ENCODE measurements at regions not wholly inside any gene's neighbourhood (a gene's known extent, or its start where the extent isn't known, plus 50 kb on each side); places are given as distances from the start of the nearest gene placed in this dataset.
"Not testable (repeated sequence)": the region's sequence is repeated elsewhere in the genome, so short reads cannot be mapped to it uniquely, and the experiment has no call there.

DNA sequence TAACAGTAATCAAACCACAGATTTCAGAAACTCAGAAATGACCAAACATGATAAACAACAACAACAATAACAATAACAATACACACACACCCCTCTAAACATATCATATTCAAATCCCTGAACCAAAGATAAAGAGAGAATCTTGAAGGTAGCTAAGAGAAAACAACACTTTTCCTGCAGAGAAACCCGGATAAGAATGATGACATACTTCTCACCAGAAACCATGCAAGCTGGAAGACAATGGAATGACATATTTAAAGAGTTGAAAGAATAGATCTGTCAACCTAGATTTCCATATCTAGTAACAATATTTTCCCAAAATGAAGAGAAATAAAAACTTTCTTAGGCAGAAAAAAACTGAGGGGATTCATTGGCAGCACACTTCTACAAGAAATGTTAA is 138.1 kb downstream of the LIG4 start:
- no peak for DNase-seq (ENCODE audit: low read depth)

DNA sequence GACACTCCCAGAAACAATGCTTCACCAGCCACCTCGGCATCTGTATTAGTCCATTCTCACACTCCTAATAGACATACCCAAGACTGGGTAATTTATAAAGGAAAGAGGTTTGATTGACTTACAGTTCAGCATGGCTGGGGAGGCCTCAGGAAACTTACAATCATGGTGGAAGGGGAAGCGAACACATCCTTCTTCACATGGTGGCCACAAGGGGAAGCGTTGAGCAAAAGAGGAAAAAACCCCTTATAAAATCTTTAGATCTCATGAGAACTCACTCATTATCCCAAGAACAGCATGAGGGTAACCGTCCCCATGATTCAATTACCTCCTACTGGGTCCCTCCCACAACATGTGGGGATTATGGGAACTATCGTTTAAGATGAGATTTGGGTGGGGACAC is 140.9 kb downstream of the LIG4 start:
- not testable (repeated sequence) for DNase-seq (ENCODE audit: low read depth)

DNA sequence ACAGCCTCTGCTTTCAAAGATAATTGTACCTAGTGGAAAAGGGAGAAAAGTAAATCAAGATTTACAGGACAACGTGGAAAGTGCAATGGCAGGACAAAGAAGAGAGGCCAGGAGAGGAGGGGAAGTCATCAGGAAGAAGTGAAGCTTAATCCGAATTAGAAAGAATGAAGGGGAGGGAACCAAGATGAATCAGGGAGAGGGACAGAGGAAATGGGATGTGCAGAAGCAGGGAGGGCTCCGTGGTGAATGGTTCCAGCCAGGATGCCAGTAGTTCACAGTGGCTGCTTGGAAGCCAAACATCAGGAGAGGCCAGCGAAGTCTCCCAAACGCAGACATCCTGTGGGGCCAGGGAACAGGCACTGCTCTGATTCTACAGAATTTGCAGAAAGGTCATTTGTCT is 144.4 kb downstream of the LIG4 start:
- DNase-seq (ENCODE audit: low read depth) = no peak

DNA sequence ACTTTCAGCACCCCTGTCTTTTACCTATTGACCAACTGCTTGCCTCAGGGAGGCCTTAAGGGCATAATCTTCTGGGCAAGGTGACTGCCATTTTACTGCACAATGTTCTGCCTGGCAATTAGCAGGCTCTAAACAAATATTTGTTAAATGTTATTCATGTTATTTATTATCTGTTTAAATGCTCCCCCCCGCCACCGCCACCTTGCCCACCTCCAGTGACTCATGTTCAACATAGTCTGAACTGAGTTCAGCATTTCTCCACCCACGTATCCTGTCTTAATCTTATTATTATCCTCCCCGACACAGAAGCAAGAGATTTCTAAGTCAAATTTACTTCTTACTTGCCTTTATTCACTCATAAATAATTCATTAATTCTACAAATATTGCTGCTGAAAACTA is 144.8 kb downstream of the LIG4 start:
- no peak for DNase-seq (ENCODE audit: low read depth)

DNA sequence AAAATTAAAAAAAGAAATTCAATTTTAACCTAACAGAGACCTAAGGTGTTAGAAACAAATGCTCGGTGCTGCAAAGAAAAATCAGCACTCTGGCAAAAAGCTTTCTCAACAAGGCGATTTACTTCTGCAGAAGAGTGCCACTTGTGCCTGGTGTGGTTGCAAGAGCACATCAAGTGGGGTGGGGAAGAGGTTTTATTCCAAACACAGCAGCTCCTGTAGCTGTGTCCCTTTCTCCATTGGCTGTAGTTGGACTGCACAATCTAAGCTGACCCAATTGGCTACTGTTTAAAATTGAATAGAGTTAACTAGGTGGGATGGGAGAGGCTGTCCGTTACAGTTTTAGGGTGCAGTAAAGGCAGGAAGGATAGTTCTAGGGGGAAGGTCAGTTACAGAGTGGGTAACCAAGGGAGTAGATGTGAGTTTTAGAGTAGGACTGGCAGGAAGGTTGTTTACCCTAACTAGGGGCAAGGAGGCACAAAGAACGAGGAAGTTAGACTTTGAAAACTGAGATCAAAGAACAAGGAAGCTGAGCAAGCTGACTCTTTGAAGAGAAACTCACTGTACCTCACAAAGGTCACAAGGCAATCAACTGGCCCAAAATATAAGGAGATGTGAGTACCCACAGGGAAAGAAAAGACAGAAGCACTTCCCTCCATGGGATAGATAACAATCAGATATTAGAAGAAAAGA is 145.7 kb downstream of the LIG4 start:
- no peak for DNase-seq (ENCODE audit: low read depth)

DNA sequence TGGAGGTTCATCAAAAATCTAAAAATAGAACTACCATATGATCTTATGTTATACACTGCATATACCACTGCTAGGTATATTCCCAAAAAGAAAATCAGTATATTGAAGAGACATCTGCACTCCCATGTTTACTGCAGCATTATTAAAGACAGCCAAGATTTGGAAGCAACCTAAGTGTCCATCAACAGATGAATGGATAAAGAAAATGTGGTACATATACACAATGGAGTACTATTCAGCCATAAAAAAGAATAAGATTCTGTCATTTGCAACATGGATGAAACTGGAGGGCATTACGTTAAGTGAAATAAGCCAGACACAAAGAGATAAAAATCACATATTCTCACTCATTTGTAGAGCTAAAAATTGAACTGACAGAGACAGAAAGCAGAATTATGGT is 151.0 kb downstream of the LIG4 start:
- not testable (repeated sequence) for DNase-seq (ENCODE audit: low read depth)

DNA sequence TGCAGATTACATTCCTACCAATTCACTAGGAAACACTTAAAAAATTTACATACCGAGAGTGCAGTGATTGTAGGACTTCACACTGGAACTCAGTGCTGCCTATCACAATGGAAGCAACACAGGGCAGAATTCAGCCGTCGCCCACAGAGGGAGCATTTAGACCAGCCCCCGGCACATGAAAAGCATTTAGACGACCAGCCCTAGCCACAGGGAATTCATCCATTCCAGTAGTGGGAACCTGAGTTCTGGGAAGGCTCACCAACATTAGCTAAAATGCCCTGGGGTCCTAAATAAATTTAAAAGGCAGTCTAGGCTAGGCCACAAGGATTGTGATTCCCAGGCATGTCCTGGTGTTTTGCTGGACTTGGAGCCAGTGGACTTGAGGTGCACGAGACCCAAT is 155.2 kb downstream of the LIG4 start:
- DNase-seq (ENCODE audit: low read depth) = no peak

DNA sequence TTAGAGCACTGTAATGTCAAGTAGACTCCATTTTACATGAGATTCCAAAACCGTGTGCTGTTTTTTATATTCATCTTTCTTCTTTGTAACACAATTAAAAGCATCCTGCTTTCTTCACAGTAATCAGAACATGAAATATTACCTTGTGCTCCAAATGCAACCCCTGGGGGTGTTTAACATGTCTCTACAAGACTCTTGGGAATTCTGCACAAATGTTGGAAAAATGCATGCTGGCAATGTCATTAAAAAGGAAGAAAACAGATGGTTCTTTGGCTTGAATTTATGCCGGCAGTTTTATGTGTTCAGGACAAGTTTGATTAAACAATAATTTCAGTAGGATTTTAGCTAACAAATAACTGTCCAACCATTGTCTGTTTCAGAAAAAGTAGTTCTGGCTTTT is 159.1 kb downstream of the LIG4 start:
- DNase-seq (ENCODE audit: low read depth) = no peak

DNA sequence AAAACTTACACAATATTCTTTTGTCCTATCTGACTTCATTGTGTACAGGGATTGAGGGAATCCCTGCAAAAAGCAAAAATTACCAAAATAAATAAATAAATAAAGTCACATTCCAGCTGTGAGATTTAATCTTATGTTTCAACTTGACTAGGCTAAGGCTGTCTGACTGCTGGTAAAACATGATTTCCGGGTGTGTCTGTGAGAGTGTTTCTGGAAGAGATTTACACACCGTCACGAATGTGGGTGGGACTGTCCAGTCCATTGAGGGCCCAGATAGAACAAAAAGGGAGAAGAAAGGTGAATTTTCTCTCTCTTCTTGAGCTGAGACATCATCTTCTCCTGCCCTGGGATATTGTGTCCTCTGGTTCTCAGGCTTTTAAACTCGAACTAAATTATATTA is 166.1 kb downstream of the LIG4 start:
- no peak for DNase-seq (ENCODE audit: low read depth)

DNA sequence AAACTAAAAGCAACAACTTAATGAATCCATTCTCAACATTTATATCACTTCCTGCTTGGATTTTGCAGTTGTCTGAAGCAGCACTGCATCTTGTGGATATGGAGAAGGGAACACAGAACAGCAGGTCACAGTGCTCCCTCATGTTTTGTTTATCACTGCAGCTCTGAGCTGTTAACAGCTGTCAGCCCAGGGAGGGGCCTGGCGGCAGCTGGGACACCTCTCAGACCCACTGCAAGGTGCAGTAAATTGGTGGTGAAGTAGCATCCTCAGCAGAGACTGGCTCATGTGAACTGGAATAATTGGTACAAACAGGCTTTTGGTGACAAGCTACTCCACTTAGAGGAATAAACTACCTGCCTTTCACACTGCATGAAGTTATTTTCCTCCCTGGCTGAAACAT is 170.4 kb downstream of the LIG4 start:
- no peak for DNase-seq (ENCODE audit: low read depth)

DNA sequence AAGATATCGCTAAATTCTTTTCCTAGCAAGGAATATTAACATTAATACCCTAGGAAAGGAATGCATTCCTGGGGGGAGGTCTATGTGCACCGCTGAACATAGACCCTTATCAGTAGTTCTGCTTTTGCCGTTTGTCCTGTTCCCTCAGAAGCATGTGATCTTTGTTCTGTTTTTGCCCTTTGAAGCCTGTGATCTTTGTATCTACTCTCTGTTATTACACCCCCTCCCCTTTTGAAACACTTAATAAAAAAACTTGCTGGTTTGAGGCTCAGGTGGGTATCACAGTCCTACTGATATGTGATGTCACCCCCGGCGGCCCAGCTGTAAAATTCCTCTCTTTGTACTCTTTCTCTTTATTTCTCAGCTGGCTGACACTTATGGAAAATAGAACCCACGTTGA is 172.5 kb downstream of the LIG4 start:
- DNase-seq (ENCODE audit: low read depth) = not testable (repeated sequence)

DNA sequence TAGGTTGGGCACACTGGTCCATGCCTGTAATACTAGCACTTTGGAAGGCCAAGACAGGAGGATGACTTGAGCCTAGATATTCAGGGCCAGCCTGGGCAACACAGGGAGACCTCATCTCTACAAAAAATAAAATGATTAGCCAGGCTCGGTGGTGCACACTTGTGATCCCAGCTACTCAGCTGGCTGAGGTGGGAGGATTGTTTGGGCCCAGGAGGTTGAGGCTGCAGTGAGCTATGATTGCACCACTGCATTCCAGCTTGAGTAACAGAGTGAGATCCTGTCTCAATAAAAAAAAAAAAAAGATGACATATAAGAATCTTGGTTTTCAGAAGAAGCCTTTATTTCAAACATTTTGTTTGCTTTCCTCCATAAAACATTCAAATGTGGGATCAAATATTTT is 178.0 kb downstream of the LIG4 start:
- DNase-seq (ENCODE audit: low read depth) = no peak

DNA sequence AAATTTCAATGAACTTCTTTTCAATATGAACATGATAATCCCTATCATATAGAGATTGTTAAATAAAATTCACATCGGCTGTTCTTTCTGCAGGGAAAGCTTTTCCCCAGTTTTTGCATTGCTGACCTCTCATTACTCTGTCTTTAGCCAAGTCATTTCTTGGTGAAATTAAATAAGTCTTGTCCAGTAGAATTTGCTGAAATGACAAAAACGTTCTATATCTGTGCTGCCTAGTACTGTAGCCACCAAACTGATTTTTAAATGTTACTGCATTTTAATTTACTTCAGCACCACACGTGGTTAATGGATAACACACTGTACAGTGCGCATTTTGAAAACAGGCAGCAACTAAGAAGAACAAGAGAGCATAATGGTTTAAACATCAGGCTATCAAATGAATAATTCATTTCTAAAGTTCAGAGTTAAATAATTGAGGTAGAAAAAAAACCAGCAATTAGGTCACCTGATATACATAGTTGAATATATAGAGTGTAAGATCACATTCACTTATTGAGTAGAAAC is 178.9 kb downstream of the LIG4 start:
- DNase-seq (ENCODE audit: low read depth) = no peak

DNA sequence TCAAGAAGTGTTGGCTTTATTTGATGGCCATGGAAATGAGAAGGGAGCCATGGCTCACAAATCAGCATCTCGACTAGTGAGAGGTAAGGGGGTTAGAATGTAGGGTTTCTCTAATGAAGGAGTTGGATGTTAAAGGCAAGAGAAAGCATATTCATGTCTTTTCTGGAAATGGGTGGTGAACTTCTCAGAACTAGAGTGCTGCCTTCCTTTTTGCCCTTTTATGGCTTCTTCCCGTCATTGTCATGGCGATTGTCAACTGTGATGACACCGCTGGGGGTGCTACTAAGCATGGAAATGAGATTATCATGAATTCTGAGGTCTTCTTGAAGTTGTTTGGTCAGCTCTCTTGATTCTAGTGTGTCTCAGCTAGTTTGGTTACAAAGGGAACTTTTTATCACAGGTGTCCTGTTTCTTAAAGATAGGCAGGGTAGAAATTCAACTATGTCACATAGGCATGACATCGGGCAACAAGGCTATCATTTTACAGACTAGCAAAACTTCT is 180.4 kb downstream of the LIG4 start:
- no peak for DNase-seq (ENCODE audit: low read depth)

DNA sequence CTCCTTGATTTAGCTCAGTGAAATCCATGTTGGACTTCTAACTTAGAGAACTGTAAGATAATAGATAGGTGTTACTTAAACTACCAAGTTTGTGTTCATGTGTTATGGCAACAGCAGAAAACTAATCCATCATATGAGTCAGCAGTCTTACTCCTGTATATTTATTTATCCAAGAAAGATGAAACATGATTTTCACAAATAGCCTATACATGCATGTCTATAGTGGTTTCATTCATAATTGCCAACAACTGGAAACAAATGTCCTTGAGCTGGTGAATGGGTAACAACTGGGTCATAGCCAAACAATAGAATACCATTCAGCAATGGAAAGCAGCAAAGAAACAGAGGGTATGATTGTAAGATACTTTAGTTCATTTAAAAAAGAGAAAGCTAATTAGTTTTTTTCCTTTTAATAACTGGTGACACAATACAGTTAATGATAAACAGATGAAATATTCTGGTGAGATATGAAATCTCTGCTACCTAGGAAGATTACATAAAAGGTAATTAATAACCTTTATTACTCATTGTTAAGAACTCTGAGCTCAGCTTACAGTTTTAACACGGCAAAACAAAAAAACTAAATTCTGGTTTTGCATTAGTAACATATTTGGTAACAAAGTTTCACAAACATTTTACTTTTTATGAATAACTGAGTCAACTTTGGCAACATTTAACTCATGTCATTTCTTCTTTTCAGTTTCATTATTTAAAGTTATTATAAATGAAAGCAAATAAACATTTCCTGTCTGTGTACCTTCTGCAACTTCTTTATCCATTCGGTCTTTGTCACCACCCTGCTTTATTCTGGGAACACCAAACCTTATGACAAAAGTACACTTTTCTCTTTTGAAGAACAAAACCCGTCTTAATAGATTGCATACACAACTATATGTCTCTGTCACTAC is 181.3 kb downstream of the LIG4 start:
- DNase-seq (ENCODE audit: low read depth) = no peak

DNA sequence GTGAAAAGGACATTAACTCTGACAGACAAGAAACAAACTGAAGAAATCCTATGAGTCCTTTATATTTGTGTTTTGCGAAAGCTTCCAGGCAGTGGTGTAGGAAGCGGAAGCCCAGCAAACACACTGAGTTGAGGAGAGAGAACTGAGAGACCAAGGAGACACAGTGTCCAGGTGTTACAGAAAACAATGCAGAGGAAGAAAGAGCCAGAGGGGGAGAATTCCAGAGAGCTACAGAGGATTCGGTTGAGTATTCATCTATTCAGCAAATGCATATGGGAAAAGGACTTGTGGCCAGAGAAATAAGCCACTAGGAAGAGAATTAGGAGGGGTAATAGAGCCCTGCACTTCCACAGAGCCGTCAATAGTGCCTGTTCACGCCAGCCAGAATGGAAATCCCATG is 183.5 kb downstream of the LIG4 start:
- no peak for DNase-seq (ENCODE audit: low read depth)

DNA sequence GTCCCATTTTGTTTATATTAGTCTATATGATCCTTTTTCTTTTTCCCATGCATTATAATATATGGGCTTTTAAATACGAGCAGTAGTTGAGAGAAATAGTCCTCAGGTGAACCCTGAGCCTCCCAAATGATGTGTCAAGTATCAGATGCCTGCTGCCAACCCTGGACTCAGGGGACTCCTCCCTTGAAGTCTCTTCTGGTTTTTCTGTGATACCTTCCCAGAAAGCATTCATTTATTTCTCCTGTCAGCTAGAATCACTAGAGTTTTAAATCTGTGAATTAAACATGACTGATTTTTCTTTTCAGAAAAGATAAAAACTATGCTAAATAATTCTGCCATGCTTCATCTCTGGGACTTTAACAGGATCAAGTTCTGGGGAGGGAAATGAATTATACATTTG is 184.6 kb downstream of the LIG4 start:
- no peak for DNase-seq (ENCODE audit: low read depth)

DNA sequence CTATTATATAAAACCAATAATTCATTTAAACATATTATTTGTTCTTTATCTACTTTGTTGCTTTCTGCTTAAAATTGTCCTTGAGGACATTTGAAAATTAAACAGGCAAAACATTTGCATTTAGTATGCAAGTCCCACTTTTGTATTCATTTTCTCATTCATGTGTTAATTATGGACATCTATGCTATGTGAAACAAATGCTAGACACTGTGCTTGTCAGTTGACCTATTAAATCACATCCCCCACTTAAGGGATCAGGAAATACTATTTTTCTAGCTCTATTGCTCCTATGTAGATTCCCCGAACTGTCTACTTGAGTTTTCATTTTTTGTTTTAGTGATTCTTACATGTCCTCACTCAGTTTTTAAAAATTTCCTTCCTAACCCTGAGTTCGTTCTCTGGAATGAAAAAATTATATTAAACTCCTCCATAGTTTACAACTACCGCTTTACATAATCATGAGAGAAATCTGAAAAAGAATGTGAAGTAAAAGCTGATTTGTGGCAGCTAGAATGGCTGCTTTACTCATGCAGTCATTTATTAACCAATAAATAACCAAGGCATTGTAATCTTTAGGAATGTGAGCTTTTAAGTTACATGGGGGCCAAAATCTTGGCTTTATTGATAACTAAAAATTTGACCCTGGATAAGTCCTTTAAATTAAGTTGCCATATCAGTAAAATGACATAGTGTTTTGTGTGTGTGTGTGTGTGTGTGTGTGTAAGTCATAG is 188.5 kb downstream of the LIG4 start:
- no peak for DNase-seq (ENCODE audit: low read depth)

DNA sequence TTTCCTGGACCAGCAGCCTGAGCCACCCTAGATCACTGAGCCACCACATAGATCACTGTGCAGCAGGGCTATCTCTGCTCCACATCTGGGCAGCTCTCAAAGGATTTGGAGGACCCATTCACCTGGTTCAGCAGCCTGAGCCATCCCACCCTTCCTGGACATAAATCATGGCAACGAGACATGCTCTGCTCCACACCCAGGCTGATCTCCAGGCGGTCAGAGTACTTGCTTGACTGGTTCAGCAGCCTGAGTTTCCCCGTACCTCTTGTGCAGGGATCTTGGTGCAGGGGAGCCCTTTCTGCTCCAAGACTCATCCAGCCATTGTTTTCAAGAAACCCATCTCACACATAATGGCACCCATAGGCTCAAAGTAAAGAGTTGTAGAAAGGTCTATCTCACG is 195.3 kb downstream of the LIG4 start:
- no peak for DNase-seq (ENCODE audit: low read depth)

DNA sequence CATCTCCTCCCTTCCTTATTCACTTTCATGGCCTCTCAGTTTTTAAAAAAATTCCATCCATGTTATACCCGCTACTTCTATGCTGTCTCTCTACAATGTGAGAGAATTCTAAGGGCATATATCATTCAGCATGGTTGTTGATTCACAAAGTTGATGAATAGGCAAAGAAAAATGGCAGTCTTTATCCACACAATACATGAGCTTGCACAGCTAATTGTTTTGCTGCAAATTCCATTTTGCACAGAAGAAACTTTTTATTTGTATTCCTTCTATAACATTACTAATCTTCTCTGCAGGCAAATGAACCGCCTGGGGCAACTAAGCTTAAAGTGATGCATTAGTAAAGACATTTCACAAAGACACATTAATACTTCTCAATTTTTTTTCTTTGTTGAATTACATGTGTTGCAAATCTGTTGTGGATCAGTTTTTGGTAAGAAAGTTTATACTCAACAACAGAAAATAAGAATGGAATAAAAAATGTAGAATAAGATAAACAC is 196.9 kb downstream of the LIG4 start:
- no peak for DNase-seq (ENCODE audit: low read depth)

DNA sequence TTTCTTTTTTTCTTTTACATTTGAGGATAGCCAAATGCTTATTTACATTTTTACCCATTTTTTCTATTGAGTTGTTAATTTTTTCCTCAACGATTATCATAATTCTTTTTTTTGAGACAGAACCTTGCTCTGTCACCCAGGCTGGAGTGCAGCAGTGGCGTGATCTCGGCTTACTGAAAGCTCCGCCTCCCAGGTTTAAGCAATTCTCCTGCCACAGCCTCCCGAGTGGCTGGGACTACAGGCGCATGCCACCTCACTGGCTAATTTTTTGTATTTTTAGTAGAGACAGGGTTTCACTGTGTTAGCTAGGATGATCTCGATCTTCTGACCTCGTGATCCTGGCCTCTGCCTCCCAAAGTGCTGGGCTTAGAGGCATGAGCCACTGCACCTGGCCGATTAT is 208.7 kb downstream of the LIG4 start:
- DNase-seq (ENCODE audit: low read depth) = no peak

DNA sequence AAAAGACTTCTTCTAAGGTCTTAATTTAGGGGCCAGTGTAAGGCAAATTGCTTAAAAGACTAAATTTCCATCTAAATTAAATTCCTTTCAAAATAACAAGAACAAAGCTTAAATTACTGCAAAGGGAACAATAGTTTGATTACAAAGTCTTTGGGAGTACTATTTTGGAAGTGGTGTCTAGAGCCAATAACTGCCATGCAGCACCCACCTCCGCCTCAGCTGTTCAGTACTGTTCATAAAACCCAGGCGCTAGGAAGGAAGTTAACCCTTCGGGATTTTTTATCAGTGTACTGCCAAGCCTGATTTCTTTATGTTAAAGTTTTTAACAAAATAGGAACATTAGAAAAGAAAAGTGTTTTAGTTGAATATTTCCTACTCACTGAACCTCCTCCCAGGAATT is 210.1 kb downstream of the LIG4 start:
- no peak for DNase-seq (ENCODE audit: low read depth)

Measured in stimulated activated CD8-positive, alpha-beta memory T cell treated with anti-CD3 and anti-CD28 coated beads, Interleukin-15, amount 100 ng/mL, for 1 hour (primary cell).